HepG2 (cell line): ENCODE measurements at regions not wholly inside any gene's neighbourhood (a gene's known extent, or its start where the extent isn't known, plus 50 kb on each side); places are given as distances from the start of the nearest gene placed in this dataset.

Source experiments
- ATAC-seq: fragments of 200-7000 bp; cut with Tn5 transposase; 3 replicates; pipeline ENCODE4 v1.9.1; 2020; ENCODE audit warnings: mild to moderate bottlenecking, moderate library complexity
- BruUV-seq: library from RNA; stranded (reverse); fragments of 400-500 nt; replicated peaks from 2 replicates; lab custom pipeline; 2021; lab: Mats Ljungman, UMichigan
- CTCF ChIA-PET: fragments of 300-600 bp; formaldehyde crosslinking; extraction: SDS; loops from one replicate; lab custom pipeline; 2021; ENCODE audit warnings: low total read pairs, inconsistent platforms, low intra/inter-chr PET ratio; lab: Yijun Ruan, JAX
- POLR2A ChIA-PET: fragments of 350-600 bp; sonication (Branson Sonifier 250); formaldehyde crosslinking; loops from one replicate; lab custom pipeline; 2020; ENCODE audit warnings: antibody characterized with exemption, inconsistent platforms; lab: Yijun Ruan, JAX
- DNase-seq: peaks from one replicate; pipeline ENCODE4 v3.0.0-alpha.2; 2015; ENCODE audit warnings: low spot score
- FAIRE-seq: peaks from 3 replicates; lab custom pipeline; 2011; peaks lifted over from hg19 to GRCh38; lab: Jason Lieb, UNC
- H2AFZ ChIP-seq: one replicate; pipeline ENCODE4 v1.6.1; 2011; ENCODE audit warnings: low read length, inconsistent platforms
- H3K27ac ChIP-seq: fragments of 300-600 bp; 3 replicates; pipeline ENCODE4 v1.8.0; 2011; ENCODE audit warnings: mixed run types, mild to moderate bottlenecking, mixed read lengths, low read length, inconsistent platforms; ENCODE audit not compliant: insufficient read depth; ENCODE audit errors: extremely low read length
- H3K27me3 ChIP-seq, 2 experiments: fragments of 200-600 bp in 1 of 2; 2 replicates in 1 of 2; 3 replicates in 1 of 2; pipeline versions ENCODE4 v1.6.0 to v1.8.0; 2011; ENCODE audit warnings: low read length in 2 of 2, mild to moderate bottlenecking in 2 of 2, moderate library complexity in 2 of 2, inconsistent platforms in 1 of 2; ENCODE audit not compliant: insufficient read depth in 2 of 2, control insufficient read depth in 1 of 2
- H3K36me3 ChIP-seq, 2 experiments: fragments of 200-600 bp in 1 of 2; replicated peaks in 1 of 2; 2 replicates in 1 of 2; 3 replicates in 1 of 2; pipeline versions ENCODE4 v1.5.1 to v1.8.0; 2011; ENCODE audit warnings: low read length in 2 of 2, inconsistent platforms in 1 of 2; ENCODE audit not compliant: insufficient read depth in 2 of 2, control insufficient read depth in 1 of 2
- H3K4me1 ChIP-seq: 2 replicates; pipeline ENCODE4 v1.5.1; 2012; ENCODE audit warnings: low read length, inconsistent platforms; ENCODE audit not compliant: insufficient read depth
- H3K4me2 ChIP-seq: 2 replicates; pipeline ENCODE4 v1.6.0; 2011; ENCODE audit warnings: low read depth, low read length, inconsistent platforms
- H3K4me3 ChIP-seq, 3 experiments: fragments of 200-600 bp in 1 of 3; sonication (generic), shearing (Covaris generic) in 1 of 3; replicated peaks in 1 of 3; 2 replicates each; pipeline ENCODE4 v1.5.1; 2011 to 2016; ENCODE audit warnings: low read length in 3 of 3, inconsistent platforms in 2 of 3, low read depth in 2 of 3, mild to moderate bottlenecking in 2 of 3, control low read depth in 1 of 3, mixed read lengths in 1 of 3; ENCODE audit not compliant: insufficient read depth in 1 of 3
- H3K79me2 ChIP-seq: one replicate; pipeline ENCODE4 v1.6.1; 2011; ENCODE audit warnings: low read length, inconsistent platforms; ENCODE audit not compliant: insufficient read depth
- H3K9ac ChIP-seq: 2 replicates; pipeline ENCODE4 v1.6.0; 2011; ENCODE audit warnings: mild to moderate bottlenecking, low read depth, low read length, inconsistent platforms; ENCODE audit not compliant: insufficient read depth
- H3K9me3 ChIP-seq: 2 replicates; pipeline ENCODE4 v1.5.1; 2012; ENCODE audit warnings: mild to moderate bottlenecking, low read length
- H4K20me1 ChIP-seq: 2 replicates; pipeline ENCODE4 v1.6.0; 2011; ENCODE audit warnings: inconsistent platforms, mild to moderate bottlenecking, low read length, moderate library complexity; ENCODE audit not compliant: insufficient read depth
- ATM ChIP-seq: fragments of 450-650 bp; IDR thresholded peaks from 2 replicates; pipeline ENCODE4 v1.7.1; 2017; ENCODE audit warnings: mild to moderate bottlenecking, borderline replicate concordance
- HOXA5 ChIP-seq: sonication (generic); formaldehyde crosslinking; IDR thresholded peaks from 2 replicates; pipeline ENCODE4 v1.4.0; 2020; ENCODE audit warnings: missing genetic modification reagents
- NFATC3 ChIP-seq: sonication (generic); formaldehyde crosslinking; IDR thresholded peaks from 2 replicates; pipeline ENCODE4 v1.5.1; 2020; ENCODE audit warnings: mild to moderate bottlenecking, missing genetic modification reagents
- NFE2L2 ChIP-seq: fragments of 150-350 bp; IDR thresholded peaks from 2 replicates; pipeline ENCODE4 v1.6.1; 2014; ENCODE audit warnings: low read length
- NFIB ChIP-seq: sonication (generic); formaldehyde crosslinking; IDR thresholded peaks from 2 replicates; pipeline ENCODE4 v1.9.0; 2021; ENCODE audit warnings: missing genetic modification reagents, mild to moderate bottlenecking, borderline replicate concordance
- SRY ChIP-seq: sonication (generic); formaldehyde crosslinking; IDR thresholded peaks from 2 replicates; pipeline ENCODE4 v1.8.0; 2022; ENCODE audit warnings: mild to moderate bottlenecking, missing genetic modification reagents
- WGBS: methylation state at CpG from one replicate; pipeline ENCODE4 v1.1.6; 2017; ENCODE audit warnings: low lambda C conversion rate; 5-methylcytosine and 5-hydroxymethylcytosine counted together
- in situ Hi-C: cut with HindIII; loops from 2 replicates; pipeline ENCODE4 v1.10.0; 2017; ENCODE audit warnings: low pct_unique_long_range_greater_than_20kb; ENCODE audit not compliant: extremely low pct_ligation_motif_present
- intact Hi-C: fragments of 100-400 bp; cut with micrococcal nuclease; formaldehyde crosslinking; loops from one replicate; pipeline ENCODE4 v1.10.0; 2022; ENCODE audit not compliant: unreplicated experiment
- TF ChIP-seq, protein P1 (sequence below): fragments of 450-650 bp; IDR thresholded peaks from 2 replicates; pipeline ENCODE4 v1.6.1; 2017; ENCODE audit warnings: mild to moderate bottlenecking
- TF ChIP-seq, protein P2 (sequence below): IDR thresholded peaks from 2 replicates; pipeline ENCODE4 v1.6.1; 2016
- TF ChIP-seq, protein P3 (sequence below): sonication (generic); formaldehyde crosslinking; IDR thresholded peaks from 2 replicates; pipeline ENCODE4 v1.5.1; 2020; ENCODE audit warnings: missing genetic modification reagents, mild to moderate bottlenecking, borderline replicate concordance

DNA sequence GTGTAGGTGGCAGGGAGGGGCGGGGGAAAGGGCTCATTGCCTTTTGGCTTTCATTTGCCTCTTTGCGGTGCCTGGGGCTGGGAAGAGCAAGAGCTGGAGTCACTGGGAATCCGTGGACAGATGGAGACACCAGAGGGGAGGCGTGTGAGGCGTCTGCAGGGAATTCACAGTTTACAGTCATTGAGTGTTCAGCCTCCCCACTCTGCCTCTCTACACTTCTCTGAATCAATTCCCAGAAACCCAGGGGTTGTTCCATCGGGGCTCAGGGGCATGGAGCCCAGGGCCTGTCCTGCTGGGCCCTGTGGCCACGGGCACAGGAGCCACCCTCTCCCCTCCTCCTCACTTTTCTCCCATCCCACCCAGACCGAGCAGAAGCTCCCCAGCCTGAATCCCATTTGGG is 160.5 kb upstream of the NAV2 start:
- no peak for ATAC-seq
- Histone ChIP-seq H3K27me3 (peaks cover 1 to 5% of the 10 kb centered on the region in 2 experiments; a peak in 3 of 5 replicates), H3K4me3 (no peak overlapping the region), H3K9ac (no peak overlapping the region), H2AFZ (no peak overlapping the region), H3K4me1 (no peaks in the 10 kb centered on the region), H3K9me3 (no peaks in the 10 kb centered on the region), H3K27ac (no peak overlapping the region), H3K36me3 (no peaks in the 10 kb centered on the region), H3K4me2 (no peak overlapping the region), H3K79me2 (no peaks in the 10 kb centered on the region)
- intact Hi-C loops (loop anchor here (2.0 kb wide), 1 partner anchor 293 kb away; no protein-coding TSS in a partner anchor), in situ Hi-C loops (no loop called here)
- 14% methylated on average over 7 of the region's 8 CpGs for WGBS
- ChIA-PET POLR2A (no interaction called here), CTCF (interaction anchor here (4.9 kb wide), 1 partner anchor 240 kb away, joined by 34 read pairs; no protein-coding TSS in a partner anchor)
- no peak for DNase-seq
- no peak for FAIRE-seq
- BruUV-seq, result no TSS peak
- no peak for TF ChIP-seq NFATC3 (CRISPR knock-in tag)
- TF ChIP-seq, protein P1, sequence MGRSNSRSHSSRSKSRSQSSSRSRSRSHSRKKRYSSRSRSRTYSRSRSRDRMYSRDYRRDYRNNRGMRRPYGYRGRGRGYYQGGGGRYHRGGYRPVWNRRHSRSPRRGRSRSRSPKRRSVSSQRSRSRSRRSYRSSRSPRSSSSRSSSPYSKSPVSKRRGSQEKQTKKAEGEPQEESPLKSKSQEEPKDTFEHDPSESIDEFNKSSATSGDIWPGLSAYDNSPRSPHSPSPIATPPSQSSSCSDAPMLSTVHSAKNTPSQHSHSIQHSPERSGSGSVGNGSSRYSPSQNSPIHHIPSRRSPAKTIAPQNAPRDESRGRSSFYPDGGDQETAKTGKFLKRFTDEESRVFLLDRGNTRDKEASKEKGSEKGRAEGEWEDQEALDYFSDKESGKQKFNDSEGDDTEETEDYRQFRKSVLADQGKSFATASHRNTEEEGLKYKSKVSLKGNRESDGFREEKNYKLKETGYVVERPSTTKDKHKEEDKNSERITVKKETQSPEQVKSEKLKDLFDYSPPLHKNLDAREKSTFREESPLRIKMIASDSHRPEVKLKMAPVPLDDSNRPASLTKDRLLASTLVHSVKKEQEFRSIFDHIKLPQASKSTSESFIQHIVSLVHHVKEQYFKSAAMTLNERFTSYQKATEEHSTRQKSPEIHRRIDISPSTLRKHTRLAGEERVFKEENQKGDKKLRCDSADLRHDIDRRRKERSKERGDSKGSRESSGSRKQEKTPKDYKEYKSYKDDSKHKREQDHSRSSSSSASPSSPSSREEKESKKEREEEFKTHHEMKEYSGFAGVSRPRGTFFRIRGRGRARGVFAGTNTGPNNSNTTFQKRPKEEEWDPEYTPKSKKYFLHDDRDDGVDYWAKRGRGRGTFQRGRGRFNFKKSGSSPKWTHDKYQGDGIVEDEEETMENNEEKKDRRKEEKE, result no peak
- TF ChIP-seq HOXA5, result no peak
- TF ChIP-seq, all 625 proteins: peak for 0
- peaks cover 4% of the 10 kb centered on the region; the same call in 1 of the 2 replicates for H4K20me1 ChIP-seq

DNA sequence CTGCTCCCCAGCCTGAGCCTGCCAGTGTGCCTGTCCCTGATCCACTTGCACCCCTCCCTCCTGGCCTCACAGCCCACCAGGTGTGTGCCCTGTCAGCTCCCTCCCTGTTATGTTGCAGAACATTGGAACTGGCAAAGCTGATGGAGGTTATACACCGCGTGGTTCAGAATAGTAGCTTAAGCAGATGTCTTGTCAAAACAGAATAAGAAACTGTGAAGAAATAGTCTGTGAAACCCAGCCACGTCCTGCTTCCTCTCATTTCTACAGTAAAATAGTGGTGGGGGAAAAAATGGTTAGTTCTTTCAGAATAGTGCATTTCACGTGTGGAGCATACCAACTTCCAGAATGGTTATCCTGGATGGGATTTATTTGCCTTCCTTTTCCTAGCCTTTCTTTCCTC is 161.2 kb upstream of the NAV2 start:
- CTCF ChIA-PET, result interaction anchor here (4.9 kb wide), 1 partner anchor 240 kb away, joined by 34 read pairs; no protein-coding TSS in a partner anchor
- FAIRE-seq (no peak), ATAC-seq (no peak), DNase-seq (no peak)
- no peaks in the 10 kb centered on the region for H3K36me3 ChIP-seq
- peaks cover 4% of the 10 kb centered on the region; the same call in 1 of the 2 replicates for H4K20me1 ChIP-seq
- intact Hi-C loops, result no loop called here
- H3K4me1 ChIP-seq, result no peaks in the 10 kb centered on the region
- peaks cover 1 to 5% of the 10 kb centered on the region in 2 experiments; a peak in 3 of 5 replicates for H3K27me3 ChIP-seq
- no peak overlapping the region for H3K4me2 ChIP-seq
- H3K4me3 ChIP-seq, result no peak overlapping the region
- H3K79me2 ChIP-seq, result no peaks in the 10 kb centered on the region
- no peak overlapping the region for H3K27ac ChIP-seq
- 1% methylated on average over 4 of the region's 4 CpGs for WGBS
- no peak overlapping the region for H2AFZ ChIP-seq
- H3K9me3 ChIP-seq, result no peaks in the 10 kb centered on the region
- H3K9ac ChIP-seq, result no peak overlapping the region
- POLR2A ChIA-PET, result no interaction called here
- in situ Hi-C loops, result no loop called here
- TF ChIP-seq SRY (CRISPR knock-in tag) (no peak), ATM (no peak), NFIB (CRISPR knock-in tag) (no peak), NFE2L2 (no peak)
- TF ChIP-seq, protein P2, sequence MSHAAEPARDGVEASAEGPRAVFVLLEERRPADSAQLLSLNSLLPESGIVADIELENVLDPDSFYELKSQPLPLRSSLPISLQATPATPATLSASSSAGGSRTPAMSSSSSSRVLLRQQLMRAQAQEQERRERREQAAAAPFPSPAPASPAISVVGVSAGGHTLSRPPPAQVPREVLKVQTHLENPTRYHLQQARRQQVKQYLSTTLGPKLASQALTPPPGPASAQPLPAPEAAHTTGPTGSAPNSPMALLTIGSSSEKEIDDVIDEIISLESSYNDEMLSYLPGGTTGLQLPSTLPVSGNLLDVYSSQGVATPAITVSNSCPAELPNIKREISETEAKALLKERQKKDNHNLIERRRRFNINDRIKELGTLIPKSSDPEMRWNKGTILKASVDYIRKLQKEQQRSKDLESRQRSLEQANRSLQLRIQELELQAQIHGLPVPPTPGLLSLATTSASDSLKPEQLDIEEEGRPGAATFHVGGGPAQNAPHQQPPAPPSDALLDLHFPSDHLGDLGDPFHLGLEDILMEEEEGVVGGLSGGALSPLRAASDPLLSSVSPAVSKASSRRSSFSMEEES (CRISPR knock-in tag), result no peak
- TF ChIP-seq, protein P3, sequence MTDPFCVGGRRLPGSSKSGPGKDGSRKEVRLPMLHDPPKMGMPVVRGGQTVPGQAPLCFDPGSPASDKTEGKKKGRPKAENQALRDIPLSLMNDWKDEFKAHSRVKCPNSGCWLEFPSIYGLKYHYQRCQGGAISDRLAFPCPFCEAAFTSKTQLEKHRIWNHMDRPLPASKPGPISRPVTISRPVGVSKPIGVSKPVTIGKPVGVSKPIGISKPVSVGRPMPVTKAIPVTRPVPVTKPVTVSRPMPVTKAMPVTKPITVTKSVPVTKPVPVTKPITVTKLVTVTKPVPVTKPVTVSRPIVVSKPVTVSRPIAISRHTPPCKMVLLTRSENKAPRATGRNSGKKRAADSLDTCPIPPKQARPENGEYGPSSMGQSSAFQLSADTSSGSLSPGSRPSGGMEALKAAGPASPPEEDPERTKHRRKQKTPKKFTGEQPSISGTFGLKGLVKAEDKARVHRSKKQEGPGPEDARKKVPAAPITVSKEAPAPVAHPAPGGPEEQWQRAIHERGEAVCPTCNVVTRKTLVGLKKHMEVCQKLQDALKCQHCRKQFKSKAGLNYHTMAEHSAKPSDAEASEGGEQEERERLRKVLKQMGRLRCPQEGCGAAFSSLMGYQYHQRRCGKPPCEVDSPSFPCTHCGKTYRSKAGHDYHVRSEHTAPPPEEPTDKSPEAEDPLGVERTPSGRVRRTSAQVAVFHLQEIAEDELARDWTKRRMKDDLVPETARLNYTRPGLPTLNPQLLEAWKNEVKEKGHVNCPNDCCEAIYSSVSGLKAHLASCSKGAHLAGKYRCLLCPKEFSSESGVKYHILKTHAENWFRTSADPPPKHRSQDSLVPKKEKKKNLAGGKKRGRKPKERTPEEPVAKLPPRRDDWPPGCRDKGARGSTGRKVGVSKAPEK (CRISPR knock-in tag), result no peak
- no TSS peak for BruUV-seq
